PC-9 (cell line): ENCODE measurements at regions not wholly inside any gene's neighbourhood (a gene's known extent, or its start where the extent isn't known, plus 50 kb on each side); places are given as distances from the start of the nearest gene placed in this dataset.

Source experiments
- BruUV-seq: library from RNA; stranded (reverse); fragments of 400-500 nt; replicated peaks from 2 replicates; lab custom pipeline; 2021; lab: Mats Ljungman, UMichigan
- CTCF ChIA-PET: fragments of 300-600 bp; sonication (Branson Sonifier 250); formaldehyde crosslinking; loops from one replicate; lab custom pipeline; 2022; ENCODE audit warnings: antibody characterized with exemption; lab: Charles Lee
- POLR2A ChIA-PET: fragments of 300-600 bp; sonication (Branson Sonifier 250); formaldehyde crosslinking; loops from one replicate; lab custom pipeline; 2022; ENCODE audit warnings: antibody characterized with exemption; ENCODE audit not compliant: unreplicated experiment; lab: Charles Lee
- DNase-seq, 2 experiments: peaks; one replicate each; pipeline versions ENCODE4 v3.0.0 to v3.0.0-alpha.2; 2015 to 2022; ENCODE audit warnings: mixed read lengths in 1 of 2
- H2AFZ ChIP-seq: fragments of 200-600 bp; sonication (generic); 2 replicates; pipeline ENCODE4 v1.8.1; 2017; ENCODE audit warnings: antibody characterized with exemption
- H3F3A ChIP-seq: fragments of 200-600 bp; sonication (generic); 2 replicates; pipeline ENCODE4 v1.8.1; 2017; ENCODE audit warnings: antibody characterized with exemption, mild to moderate bottlenecking, low read depth; ENCODE audit not compliant: insufficient read depth
- H3K27ac ChIP-seq: fragments of 200-600 bp; sonication (generic); 2 replicates; pipeline ENCODE4 v1.6.1; 2016; ENCODE audit warnings: mixed run types
- H3K27me3 ChIP-seq: fragments of 200-600 bp; sonication (generic); 2 replicates; pipeline ENCODE4 v1.6.1; 2016; ENCODE audit warnings: low read depth, mixed run types; ENCODE audit not compliant: insufficient read depth
- H3K36me3 ChIP-seq: fragments of 200-600 bp; sonication (generic); 2 replicates; pipeline ENCODE4 v1.6.1; 2016; ENCODE audit warnings: low read depth, mixed run types
- H3K4me1 ChIP-seq: fragments of 200-600 bp; sonication (generic); replicated peaks from 2 replicates; pipeline ENCODE4 v1.6.1; 2016; ENCODE audit warnings: mixed run types; ENCODE audit not compliant: insufficient read depth
- H3K4me2 ChIP-seq: fragments of 200-600 bp; sonication (generic); 2 replicates; pipeline ENCODE4 v1.6.1; 2017; ENCODE audit warnings: mixed run types
- H3K4me3 ChIP-seq: fragments of 200-600 bp; sonication (generic); 2 replicates; pipeline ENCODE4 v1.6.1; 2016; ENCODE audit warnings: mixed run types
- H3K79me2 ChIP-seq: fragments of 200-600 bp; sonication (generic); 2 replicates; pipeline ENCODE4 v1.6.1; 2017; ENCODE audit warnings: low read depth, mixed run types
- H3K9me2 ChIP-seq: fragments of 200-600 bp; sonication (generic); 2 replicates; pipeline ENCODE4 v1.8.1; 2017; ENCODE audit warnings: mild to moderate bottlenecking; ENCODE audit not compliant: insufficient read depth
- H3K9me3 ChIP-seq: fragments of 200-600 bp; sonication (generic); 2 replicates; pipeline ENCODE4 v1.8.1; 2016; ENCODE audit warnings: low read depth; ENCODE audit not compliant: insufficient read depth
- H4K20me1 ChIP-seq: fragments of 200-600 bp; sonication (generic); 2 replicates; pipeline ENCODE4 v1.8.1; 2017; ENCODE audit not compliant: insufficient read depth
- EZH2 ChIP-seq: fragments of 200-600 bp; sonication (generic); IDR thresholded peaks from 2 replicates; pipeline ENCODE4 v1.8.0; 2017; ENCODE audit warnings: antibody characterized with exemption, low read depth
- intact Hi-C: fragments of 100-400 bp; cut with micrococcal nuclease; formaldehyde crosslinking; loops from one replicate; pipeline ENCODE4 v1.10.0; 2022; ENCODE audit not compliant: unreplicated experiment
- TF ChIP-seq, protein P1 (sequence below): fragments of 200-600 bp; sonication (generic); conservative IDR thresholded peaks from 2 replicates; pipeline ENCODE4 v1.6.1; 2017; ENCODE audit warnings: mixed run types, antibody characterized with exemption, mild to moderate bottlenecking, moderate library complexity

DNA sequence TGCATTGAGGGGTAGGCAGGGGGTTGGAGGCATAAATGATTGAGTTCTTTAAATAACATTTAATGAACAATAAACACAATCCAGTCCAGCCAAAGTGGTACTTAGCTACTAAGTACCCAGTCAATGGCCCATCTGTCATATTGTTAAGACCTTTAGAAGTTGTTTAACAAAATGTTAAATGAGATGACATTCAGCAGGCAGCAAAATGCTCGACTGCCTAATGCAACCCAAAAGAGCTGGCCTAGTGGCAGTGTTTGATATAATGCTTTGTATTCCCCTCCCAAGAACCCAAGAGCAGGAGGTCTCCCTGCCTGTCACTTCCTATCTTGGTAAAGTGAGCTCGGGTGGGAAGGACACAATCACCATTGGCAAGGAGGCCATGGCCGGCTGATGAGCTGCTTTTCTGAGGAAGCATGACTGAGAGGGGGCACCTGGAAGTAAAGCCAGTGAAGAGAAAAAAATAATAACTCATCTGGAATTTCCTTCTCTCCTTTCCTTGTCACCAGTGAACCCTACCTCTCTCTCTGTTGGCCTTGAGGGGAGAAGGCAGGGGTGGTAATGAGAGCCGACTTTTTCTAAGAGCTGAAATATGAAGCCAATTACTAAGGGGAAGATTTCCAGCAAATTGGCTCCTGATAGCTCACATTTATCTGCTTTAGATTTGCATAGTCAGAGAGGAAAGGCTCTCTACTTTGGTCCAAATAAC is 140.6 kb downstream of the C1D start:
- no peaks in the 10 kb centered on the region for H3K9me3 ChIP-seq
- H3K9me2 ChIP-seq: no peaks in the 10 kb centered on the region
- H3F3A ChIP-seq: no peaks in the 10 kb centered on the region; the same call in 1 of the 2 replicates
- H3K4me3 ChIP-seq: no peak overlapping the region
- ChIA-PET CTCF (no interaction called here), POLR2A (no interaction called here)
- H3K79me2 ChIP-seq: no peaks in the 10 kb centered on the region
- DNase-seq: no peak
- peaks cover 7% of the 10 kb centered on the region; the same call in 1 of the 2 replicates for H3K4me1 ChIP-seq
- H3K36me3 ChIP-seq: no peaks in the 10 kb centered on the region
- no peaks in the 10 kb centered on the region for H3K27me3 ChIP-seq
- no TSS peak for BruUV-seq
- no peak for TF ChIP-seq EZH2
- TF ChIP-seq, protein P1, sequence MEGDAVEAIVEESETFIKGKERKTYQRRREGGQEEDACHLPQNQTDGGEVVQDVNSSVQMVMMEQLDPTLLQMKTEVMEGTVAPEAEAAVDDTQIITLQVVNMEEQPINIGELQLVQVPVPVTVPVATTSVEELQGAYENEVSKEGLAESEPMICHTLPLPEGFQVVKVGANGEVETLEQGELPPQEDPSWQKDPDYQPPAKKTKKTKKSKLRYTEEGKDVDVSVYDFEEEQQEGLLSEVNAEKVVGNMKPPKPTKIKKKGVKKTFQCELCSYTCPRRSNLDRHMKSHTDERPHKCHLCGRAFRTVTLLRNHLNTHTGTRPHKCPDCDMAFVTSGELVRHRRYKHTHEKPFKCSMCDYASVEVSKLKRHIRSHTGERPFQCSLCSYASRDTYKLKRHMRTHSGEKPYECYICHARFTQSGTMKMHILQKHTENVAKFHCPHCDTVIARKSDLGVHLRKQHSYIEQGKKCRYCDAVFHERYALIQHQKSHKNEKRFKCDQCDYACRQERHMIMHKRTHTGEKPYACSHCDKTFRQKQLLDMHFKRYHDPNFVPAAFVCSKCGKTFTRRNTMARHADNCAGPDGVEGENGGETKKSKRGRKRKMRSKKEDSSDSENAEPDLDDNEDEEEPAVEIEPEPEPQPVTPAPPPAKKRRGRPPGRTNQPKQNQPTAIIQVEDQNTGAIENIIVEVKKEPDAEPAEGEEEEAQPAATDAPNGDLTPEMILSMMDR: no peak
- no peaks in the 10 kb centered on the region for H4K20me1 ChIP-seq
- H3K4me2 ChIP-seq: no peak overlapping the region
- no peak overlapping the region for H3K27ac ChIP-seq
- intact Hi-C loops: no loop called here
- H2AFZ ChIP-seq: no peak overlapping the region

DNA sequence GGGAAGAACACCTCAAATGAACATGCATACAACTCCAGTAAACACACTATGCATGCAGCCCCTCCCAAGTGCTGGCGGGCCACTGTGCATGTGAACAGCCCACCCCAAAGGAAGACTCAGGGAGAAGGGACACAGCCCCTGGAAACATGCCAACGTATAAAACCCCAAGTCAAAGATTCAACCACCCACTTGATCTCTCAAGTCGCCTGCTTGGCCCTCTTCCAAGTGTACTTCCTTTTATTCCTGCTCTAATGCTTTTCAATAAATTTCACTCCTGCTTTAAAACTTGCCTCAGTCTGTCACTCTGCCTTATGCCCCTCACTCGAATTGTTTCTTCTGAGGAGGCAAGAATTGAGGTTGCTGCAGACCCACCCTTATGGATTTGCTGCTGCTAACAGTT is 139.1 kb downstream of the C1D start:
- no TSS peak for BruUV-seq
- no peaks in the 10 kb centered on the region for H3K9me3 ChIP-seq

DNA sequence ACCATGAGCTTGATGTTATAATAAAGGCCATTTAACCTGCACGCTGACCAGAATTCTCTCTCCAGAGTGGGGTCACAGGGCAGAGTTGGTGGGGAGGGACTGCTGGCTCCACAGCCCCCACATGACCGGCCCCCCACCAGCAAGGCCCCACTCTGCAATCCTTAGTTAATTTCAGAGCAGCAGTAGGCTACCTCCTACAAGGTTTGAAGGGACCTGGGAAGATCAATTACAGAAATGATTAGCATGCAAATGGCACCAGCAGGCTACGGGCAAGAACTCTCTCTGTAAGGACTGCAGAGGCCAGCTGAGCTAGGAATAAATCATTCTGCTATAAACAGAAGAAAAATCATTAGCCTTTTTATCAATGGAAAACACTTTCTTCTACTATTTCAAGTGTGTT is 135.3 kb downstream of the C1D start:
- no peaks in the 10 kb centered on the region for H3F3A ChIP-seq
- ChIA-PET POLR2A (no interaction called here), CTCF (no interaction called here)
- no peaks in the 10 kb centered on the region for H3K79me2 ChIP-seq
- no peaks in the 10 kb centered on the region for H3K9me2 ChIP-seq
- no peaks in the 10 kb centered on the region for H3K9me3 ChIP-seq
- no peak overlapping the region for H2AFZ ChIP-seq
- H3K27ac ChIP-seq: no peak overlapping the region
- intact Hi-C loops: no loop called here
- no peaks in the 10 kb centered on the region for H3K4me1 ChIP-seq
- no peaks in the 10 kb centered on the region for H3K36me3 ChIP-seq
- no TSS peak for BruUV-seq
- no peaks in the 10 kb centered on the region for H4K20me1 ChIP-seq
- no peaks in the 10 kb centered on the region; the same call in 1 of the 2 replicates for H3K27me3 ChIP-seq
- DNase-seq: no peak
- no peak overlapping the region for H3K4me2 ChIP-seq
- H3K4me3 ChIP-seq: no peak overlapping the region
- TF ChIP-seq, protein P1: no peak
- TF ChIP-seq EZH2: no peak

More for the DNA sequence above, 139.1 kb downstream of the C1D start:
- CTCF ChIA-PET: no interaction called here
- Histone ChIP-seq H3K27me3 (no peaks in the 10 kb centered on the region; the same call in 1 of the 2 replicates), H3K36me3 (no peaks in the 10 kb centered on the region), H2AFZ (no peak overlapping the region), H3K9me2 (no peaks in the 10 kb centered on the region), H3F3A (no peaks in the 10 kb centered on the region), H3K4me2 (no peak overlapping the region), H3K79me2 (no peaks in the 10 kb centered on the region), H3K27ac (no peak overlapping the region), H3K4me1 (no peaks in the 10 kb centered on the region), H3K4me3 (no peak overlapping the region), H4K20me1 (no peaks in the 10 kb centered on the region)
- intact Hi-C loops: no loop called here
- TF ChIP-seq, protein P1: no peak
- no peak for TF ChIP-seq EZH2
- DNase-seq: no peak
- POLR2A ChIA-PET: no interaction called here
